ENCODE measurements at regions not wholly inside any gene's neighbourhood (a gene's known extent, or its start where the extent isn't known, plus 50 kb on each side); places are given as distances from the start of the nearest gene placed in this dataset.

- no peak for DNase-seq (ENCODE audit: low read depth in 2 of 2)
Measured at GRCh38 chr5:155406815-155407214, 393.3 kb downstream of the KIF4B start.

DNA sequence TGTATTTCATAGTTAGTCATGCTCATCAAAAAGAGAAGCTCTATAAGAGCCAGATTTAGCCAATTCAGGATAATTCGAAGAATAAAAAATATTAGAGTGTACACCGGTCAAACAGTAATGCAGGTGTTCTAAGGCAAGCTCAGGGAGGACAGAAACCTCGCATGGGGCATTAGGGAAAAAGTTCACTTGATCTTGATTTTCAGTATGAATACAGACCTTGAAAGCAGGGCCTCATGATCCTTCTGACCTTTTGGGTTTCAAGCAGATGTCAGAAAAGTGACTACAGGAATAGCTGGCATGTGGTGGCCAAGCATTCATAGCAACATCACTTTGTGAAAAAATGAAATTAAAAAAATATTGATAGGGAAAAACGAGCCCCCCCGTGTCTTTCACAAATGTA is 394.9 kb downstream of the KIF4B start:
- no peak for DNase-seq (ENCODE audit: low read depth in 2 of 2)

DNA sequence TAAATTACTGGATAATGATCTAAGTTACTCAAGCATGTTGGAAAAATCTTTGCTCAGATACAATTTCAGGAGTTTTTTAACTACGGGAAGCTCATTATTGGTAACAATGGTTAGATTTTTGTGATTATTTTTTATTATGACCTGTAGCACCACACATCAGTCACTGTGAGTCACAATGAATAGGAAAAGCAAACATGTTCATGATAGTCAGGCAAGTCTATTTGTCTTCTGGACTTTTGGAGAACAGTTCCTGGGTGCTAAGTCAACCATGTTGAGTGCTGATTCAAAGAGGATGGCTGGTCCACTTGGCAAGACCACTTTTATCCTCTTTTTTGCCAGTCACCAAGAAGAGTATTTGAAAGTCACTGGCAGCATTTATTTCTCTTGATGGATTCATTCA is 403.2 kb downstream of the KIF4B start:
- no peak for DNase-seq (ENCODE audit: low read depth in 2 of 2)

- no peak for DNase-seq (ENCODE audit: low read depth in 2 of 2)
Measured at GRCh38 chr5:155418960-155419579, 405.5 kb downstream of the KIF4B start.

DNA sequence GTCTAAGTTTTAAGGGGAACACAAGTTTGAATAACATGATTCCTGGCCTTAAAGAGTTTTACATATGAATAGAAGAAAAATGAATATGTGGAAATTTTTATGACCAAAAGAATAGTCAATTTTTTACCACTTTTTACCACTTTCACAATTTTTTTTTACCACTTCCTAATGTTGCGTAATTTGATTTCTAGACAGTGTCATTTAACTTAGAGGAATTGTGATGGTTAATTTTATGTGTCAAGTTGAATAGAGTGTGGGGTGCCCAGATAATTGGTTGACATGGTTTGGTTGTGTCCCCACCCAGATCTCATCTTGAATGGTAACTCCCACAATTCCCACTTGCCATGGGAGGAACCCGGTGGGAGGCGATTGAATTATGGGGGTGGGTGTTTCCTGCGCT is 416.6 kb downstream of the KIF4B start:
- DNase-seq (ENCODE audit: low read depth in 2 of 2) = no peak

DNA sequence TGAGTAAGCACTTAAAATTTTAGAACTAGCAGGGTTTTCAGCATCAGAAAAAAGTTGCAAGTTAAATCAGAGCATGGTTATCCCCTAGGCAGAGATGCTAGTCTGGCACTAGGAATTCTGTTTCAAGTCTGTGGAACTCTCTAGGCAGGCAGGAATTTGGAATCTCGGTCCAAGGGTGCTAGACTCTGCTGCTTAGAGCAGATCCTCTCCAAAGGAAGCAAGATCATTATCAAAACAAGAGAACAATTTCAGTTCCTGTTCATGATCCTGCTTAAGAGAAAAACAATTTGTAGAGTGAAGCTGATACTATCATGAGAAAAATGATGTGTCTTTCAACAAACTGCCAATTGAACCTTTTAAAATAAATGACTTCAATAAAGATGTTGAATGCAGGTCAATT is 420.7 kb downstream of the KIF4B start:
- DNase-seq (ENCODE audit: low read depth in 2 of 2) = no peak

DNA sequence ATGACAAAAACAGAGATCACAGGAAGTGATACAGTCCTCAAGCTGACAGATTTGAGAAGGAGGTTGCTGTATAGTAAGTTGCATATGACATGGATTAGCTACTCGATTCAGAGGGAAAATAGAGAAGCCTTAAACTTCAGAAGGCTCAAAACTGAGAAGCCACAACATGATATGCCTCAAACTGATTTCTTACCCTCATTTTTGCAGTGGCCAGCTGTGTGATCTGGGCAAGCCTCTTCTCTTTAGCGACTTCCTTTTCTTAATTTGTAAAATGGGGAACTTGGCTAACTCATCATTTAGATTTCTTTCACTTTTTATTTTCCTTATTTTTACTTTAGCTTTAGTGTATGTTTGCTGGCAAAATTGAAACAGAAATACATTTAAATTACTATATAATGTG is 421.1 kb downstream of the KIF4B start:
- no peak for DNase-seq (ENCODE audit: low read depth in 2 of 2)

- DNase-seq (ENCODE audit: low read depth in 2 of 2) = no peak
Measured at GRCh38 chr5:155441849-155442248, 428.3 kb downstream of the KIF4B start.

- no peak for DNase-seq (ENCODE audit: low read depth in 2 of 2)
Measured at GRCh38 chr5:155451106-155451505, 437.6 kb downstream of the KIF4B start.

DNA sequence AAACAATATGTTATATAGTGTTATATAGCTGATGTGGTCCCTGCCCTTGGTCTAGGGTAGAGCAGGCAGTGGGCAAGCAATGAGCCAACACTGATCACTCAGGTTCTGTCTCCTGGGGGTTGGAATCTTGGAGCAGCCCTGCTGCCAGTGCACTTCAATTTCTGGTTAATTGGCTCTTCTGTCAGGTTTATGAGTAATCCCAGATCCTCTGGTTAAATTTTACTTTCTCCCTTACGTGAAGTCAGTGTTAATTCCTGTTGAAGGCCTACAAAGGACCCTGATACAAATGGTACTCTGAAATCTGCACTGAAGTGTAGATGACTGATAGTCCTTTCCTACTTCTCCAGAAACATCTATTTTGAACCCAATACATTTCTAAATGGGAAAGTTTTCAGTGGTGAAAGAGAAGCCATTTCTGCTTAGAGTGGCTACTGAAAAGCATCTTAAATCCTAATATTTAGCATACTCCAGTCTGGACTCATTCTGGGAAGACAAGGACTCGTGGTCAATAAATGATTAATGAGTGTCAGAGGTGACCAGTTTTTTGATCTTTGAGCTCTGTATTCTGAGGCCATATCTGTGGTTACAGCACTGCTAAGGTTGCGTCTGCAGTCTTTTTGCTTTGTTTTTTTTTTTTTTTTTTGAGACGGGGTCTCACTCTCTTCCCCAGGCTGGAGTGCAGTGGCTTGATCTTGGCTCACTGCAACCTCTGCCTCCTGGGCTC is 442.4 kb downstream of the KIF4B start:
- no peak for DNase-seq (ENCODE audit: low read depth in 2 of 2)

- DNase-seq (ENCODE audit: low read depth in 2 of 2) = no peak
Measured at GRCh38 chr5:155459889-155460500, 446.4 kb downstream of the KIF4B start.

GRCh38 chr5:155460501-155460931 is 447.0 kb downstream of the KIF4B start:
- DNase-seq (ENCODE audit: low read depth in 2 of 2) = no peak

GRCh38 chr5:155461304-155461703 is 447.7 kb downstream of the KIF4B start:
- DNase-seq (ENCODE audit: low read depth in 2 of 2) = no peak

GRCh38 chr5:155466851-155467250 is 453.3 kb downstream of the KIF4B start:
- DNase-seq (ENCODE audit: low read depth in 2 of 2) = no peak

- no peak for DNase-seq (ENCODE audit: low read depth in 2 of 2)
Measured at GRCh38 chr5:155471027-155471426, 457.5 kb downstream of the KIF4B start.

GRCh38 chr5:155472780-155473179 is 459.2 kb downstream of the KIF4B start:
- no peak for DNase-seq (ENCODE audit: low read depth in 2 of 2)

DNA sequence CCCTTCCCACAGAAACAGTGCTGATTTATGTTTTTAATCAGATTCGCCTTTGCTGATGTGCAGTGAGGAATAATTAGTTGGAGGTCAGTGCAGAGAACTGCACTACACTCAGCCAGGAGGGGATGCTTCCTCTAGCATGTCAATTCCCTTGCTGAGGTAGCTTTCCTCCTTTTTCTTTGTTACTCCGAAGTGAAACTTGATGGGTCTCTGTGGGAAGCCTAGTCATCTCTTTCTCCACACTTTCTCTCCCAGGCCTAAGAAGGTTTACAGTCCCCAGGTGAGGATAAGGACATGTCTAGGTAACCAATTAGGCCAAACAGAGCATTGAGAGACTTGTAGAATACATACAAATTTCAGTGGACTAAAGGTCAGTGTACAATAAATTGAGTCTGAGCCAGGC is 461.8 kb downstream of the KIF4B start:
- no peak for DNase-seq (ENCODE audit: low read depth in 2 of 2)

DNA sequence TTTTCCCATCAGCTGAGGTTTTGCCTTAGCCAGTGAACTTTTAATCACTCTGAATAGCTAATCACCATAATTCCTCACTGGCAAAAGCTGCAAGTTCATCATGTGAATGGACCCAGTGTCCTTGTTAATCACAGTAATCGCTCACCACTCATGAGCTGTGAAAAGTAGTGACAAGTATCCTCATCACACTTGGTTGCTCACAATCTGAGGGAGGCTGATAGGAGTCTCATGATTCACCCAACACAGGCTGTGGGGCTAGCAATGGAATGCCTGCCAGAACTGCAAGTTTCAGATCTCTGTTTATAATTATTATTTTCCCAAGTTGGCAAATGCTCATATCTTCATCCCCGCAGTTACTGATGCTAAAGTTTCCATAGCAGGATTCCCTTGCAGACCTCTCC is 467.2 kb downstream of the KIF4B start:
- no peak for DNase-seq (ENCODE audit: low read depth in 2 of 2)

GRCh38 chr5:155481182-155481581 is 467.6 kb downstream of the KIF4B start:
- DNase-seq (ENCODE audit: low read depth in 2 of 2) = no peak

- no peak for DNase-seq (ENCODE audit: low read depth in 2 of 2)
Measured at GRCh38 chr5:155482428-155482827, 468.9 kb downstream of the KIF4B start.

GRCh38 chr5:155485386-155485785 is 471.8 kb downstream of the KIF4B start:
- DNase-seq (ENCODE audit: low read depth in 2 of 2) = no peak

- DNase-seq (ENCODE audit: low read depth in 2 of 2) = no peak
Measured at GRCh38 chr5:155489949-155490348, 476.4 kb downstream of the KIF4B start.

- DNase-seq (ENCODE audit: low read depth in 2 of 2) = no peak
Measured at GRCh38 chr5:155492191-155492590, 478.6 kb downstream of the KIF4B start.
